Right cardiac atrium (tissue), 5 donors: ENCODE measurements at regions not wholly inside any gene's neighbourhood (a gene's known extent, or its start where the extent isn't known, plus 50 kb on each side); places are given as distances from the start of the nearest gene placed in this dataset.
A peak's percentile ranks its signal among the peaks of the same experiment; 100 is the strongest.

Experiments
- ATAC-seq, 2 donors: fragments of 200-7000 bp; cut with Tn5 transposase; one replicate each; pipeline versions ENCODE4 v1.8.0 to v1.9.1; 2020; ENCODE audit warnings: moderate library complexity in 2 of 2, mild to moderate bottlenecking in 1 of 2
- DNase-seq, 3 donors: peaks; one replicate each; pipeline ENCODE4 v3.0.0-alpha.2; 2020
- H3K27ac ChIP-seq: one replicate; pipeline ENCODE4 v1.5.1; 2013; ENCODE audit warnings: mild to moderate bottlenecking, low read length, control low read depth, moderate library complexity
- H3K27me3 ChIP-seq: one replicate; pipeline ENCODE4 v1.6.1; 2013; ENCODE audit not compliant: control insufficient read depth, insufficient read depth
- H3K4me1 ChIP-seq: one replicate; pipeline ENCODE4 v1.6.1; 2013; ENCODE audit warnings: low read length; ENCODE audit not compliant: control insufficient read depth, insufficient read depth
- H3K4me3 ChIP-seq: one replicate; pipeline ENCODE4 v1.5.1; 2013; ENCODE audit warnings: low read length, control low read depth
- H3K9me3 ChIP-seq: one replicate; pipeline ENCODE4 v1.6.1; 2013; ENCODE audit warnings: low read length; ENCODE audit not compliant: control insufficient read depth
- WGBS: extraction: QIAGEN DNeasy Blood & Tissue Kit; methylation state at CpG from one replicate; pipeline ENCODE4 v1.1.7; 2013; 5-methylcytosine and 5-hydroxymethylcytosine counted together
- intact Hi-C, 4 donors: fragments of 100-400 bp; cut with DNase I; formaldehyde crosslinking; loops; one replicate each; pipeline versions ENCODE4 v1.11.0 to v1.14.0; 2022 to 2023
- donor health status: healthy with polysubstance abuse.
- donor health status: DM: no; HTN: yes; CAD: no.
- donor health status: DM: no; HTN: no; CAD: no.
- donor health status: DM: no; HTN: yes; CAD: no; lungs with severe emphysema.
- donor health status: DM: yes; HTN: yes; CAD: no.

- intact Hi-C loops: no loop called here
- Histone ChIP-seq H3K4me1 (peaks cover 2% of the 10 kb centered on the region), H3K27ac (no peak overlapping the region), H3K4me3 (no peak overlapping the region), H3K27me3 (no peaks in the 10 kb centered on the region), H3K9me3 (no peaks in the 10 kb centered on the region)
- DNase-seq: no peak
- ATAC-seq: no peak
- WGBS: 84% methylated on average over 15 of the region's 15 CpGs
These were observed 449.8 kb downstream of the SOX6 start for GRCh38 chr11:15906481-15907035.

GRCh38 chr11:15907806-15908205, 448.5 kb downstream of the SOX6 start:
- intact Hi-C loops: no loop called here
- ATAC-seq: no peak

GRCh38 chr11:15909937-15910598, 446.3 kb downstream of the SOX6 start:
- H3K27ac ChIP-seq: no peak overlapping the region
- 87% methylated on average over 11 of the region's 11 CpGs for WGBS
- DNase-seq (no peak), ATAC-seq (no peak)
- H3K4me3 ChIP-seq: no peak overlapping the region
- no peaks in the 10 kb centered on the region for H3K9me3 ChIP-seq
- intact Hi-C loops: no loop called here
- H3K27me3 ChIP-seq: no peaks in the 10 kb centered on the region
- H3K4me1 ChIP-seq: peaks cover 6% of the 10 kb centered on the region

More at GRCh38 chr11:15907806-15908205, 448.5 kb downstream of the SOX6 start:
- no peak overlapping the region for H3K27ac ChIP-seq
- no peaks in the 10 kb centered on the region for H3K9me3 ChIP-seq
- 95% methylated on average over 3 of the region's 3 CpGs for WGBS
- H3K27me3 ChIP-seq: no peaks in the 10 kb centered on the region
- no peak overlapping the region for H3K4me3 ChIP-seq
- peaks cover 4% of the 10 kb centered on the region for H3K4me1 ChIP-seq
- no peak for DNase-seq

DNA sequence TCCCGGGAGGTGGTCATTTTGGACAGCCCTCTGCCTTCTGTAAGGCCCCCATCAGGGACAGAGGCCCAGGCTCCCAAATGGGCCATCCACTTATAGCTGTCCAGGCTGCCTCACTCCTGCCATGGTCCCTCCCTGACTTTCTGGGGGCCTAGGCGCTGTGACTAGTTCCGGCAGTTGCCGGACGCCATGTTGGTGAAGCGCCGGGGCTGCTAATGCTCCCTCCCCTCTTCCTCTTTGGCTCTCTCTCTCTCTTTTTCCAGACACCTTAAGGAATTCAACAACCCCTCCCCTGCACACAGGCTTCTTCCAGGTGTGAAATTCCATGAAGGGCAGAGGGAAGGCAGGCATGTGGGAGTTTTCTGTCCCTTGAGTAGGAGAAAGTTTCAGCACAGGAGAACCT, 445.6 kb downstream of the SOX6 start:
- peaks cover 6% of the 10 kb centered on the region for H3K4me1 ChIP-seq
- 92% methylated on average over 7 of the region's 7 CpGs for WGBS
- H3K9me3 ChIP-seq: no peaks in the 10 kb centered on the region
- intact Hi-C loops: no loop called here
- H3K4me3 ChIP-seq: no peak overlapping the region
- ATAC-seq (no peak), DNase-seq (no peak)
- no peak overlapping the region for H3K27ac ChIP-seq
- H3K27me3 ChIP-seq: no peaks in the 10 kb centered on the region

- Histone ChIP-seq H3K4me1 (peaks cover 6% of the 10 kb centered on the region), H3K27me3 (no peaks in the 10 kb centered on the region), H3K9me3 (no peaks in the 10 kb centered on the region), H3K4me3 (no peak overlapping the region), H3K27ac (peak overlapping the region; percentile 59)
- intact Hi-C loops: no loop called here
- DNase-seq (peak; percentile 75 to 89 (median 89)), ATAC-seq (peak; percentile 47 to 50)
- 34% methylated on average over 6 of the region's 6 CpGs for WGBS
These were observed 444.8 kb downstream of the SOX6 start for GRCh38 chr11:15911377-15912044.

DNA sequence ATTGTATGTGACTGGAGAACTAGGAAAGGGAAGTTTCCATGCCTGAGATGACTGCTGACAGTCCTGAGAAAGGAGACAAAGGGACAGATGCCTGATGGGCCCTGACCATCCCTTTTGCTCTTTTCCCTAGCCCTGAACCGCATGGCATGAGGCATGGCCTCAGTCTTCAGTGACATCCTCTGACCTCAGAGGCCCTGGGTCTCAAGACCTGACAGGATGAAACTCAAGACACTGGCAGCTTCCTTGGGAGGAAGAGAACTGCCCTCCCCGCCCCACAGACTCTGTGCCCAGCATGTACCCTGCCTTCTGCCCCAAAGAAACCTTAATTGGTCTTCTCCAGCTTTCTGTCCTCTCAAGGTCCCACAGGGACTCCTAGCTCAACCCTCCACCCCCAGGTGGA, 444.1 kb downstream of the SOX6 start:
- ATAC-seq (no peak), DNase-seq (no peak)

GRCh38 chr11:15912825-15913224, 443.5 kb downstream of the SOX6 start:
- intact Hi-C loops: no loop called here
- ATAC-seq: peak; percentile 35 to 45

More for the DNA sequence above, 444.1 kb downstream of the SOX6 start:
- no peaks in the 10 kb centered on the region for H3K9me3 ChIP-seq
- intact Hi-C loops: no loop called here
- no peak overlapping the region for H3K4me3 ChIP-seq
- WGBS: 93% methylated on average over 2 of the region's 2 CpGs
- no peak overlapping the region for H3K27ac ChIP-seq
- H3K27me3 ChIP-seq: no peaks in the 10 kb centered on the region
- peaks cover 6% of the 10 kb centered on the region for H3K4me1 ChIP-seq

DNA sequence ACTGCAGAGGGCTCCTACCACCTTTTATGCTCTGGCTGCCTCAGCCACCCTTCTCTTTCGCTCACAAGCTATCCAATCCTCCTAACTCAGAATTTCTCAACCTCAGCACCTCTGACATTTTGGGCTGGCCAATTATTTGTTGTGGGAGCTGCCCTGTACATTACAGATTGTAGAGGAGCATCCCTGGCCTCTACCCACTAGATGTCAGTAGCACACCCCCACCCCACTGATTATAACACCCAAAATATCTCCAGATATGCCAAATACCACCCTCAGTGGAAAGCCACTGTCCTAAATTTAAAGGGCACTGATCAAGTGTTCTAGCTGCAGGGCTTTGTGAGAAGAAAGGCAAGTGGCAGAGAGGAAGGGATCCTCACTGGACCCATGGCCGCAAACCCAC, 443.1 kb downstream of the SOX6 start:
- Histone ChIP-seq H3K27me3 (no peaks in the 10 kb centered on the region), H3K4me1 (peaks cover 6% of the 10 kb centered on the region), H3K4me3 (no peak overlapping the region), H3K9me3 (no peaks in the 10 kb centered on the region), H3K27ac (peak overlapping the region; percentile 40)
- intact Hi-C loops: no loop called here
- WGBS: 72% methylated on average over 2 of the region's 2 CpGs
- ATAC-seq: peak; percentile 70 to 71
- no peak for DNase-seq

More at GRCh38 chr11:15912825-15913224, 443.5 kb downstream of the SOX6 start:
- H3K27me3 ChIP-seq: no peaks in the 10 kb centered on the region
- no peak overlapping the region for H3K4me3 ChIP-seq
- peaks cover 6% of the 10 kb centered on the region for H3K4me1 ChIP-seq
- H3K9me3 ChIP-seq: no peaks in the 10 kb centered on the region
- WGBS: 80% methylated on average over 7 of the region's 7 CpGs
- peak in 1 of 3 donors; percentile 31 for DNase-seq
- peak overlapping the region; percentile 11 for H3K27ac ChIP-seq
